ENCODE measurements at regions not wholly inside any gene's neighbourhood (a gene's known extent, or its start where the extent isn't known, plus 50 kb on each side); places are given as distances from the start of the nearest gene placed in this dataset.

DNA sequence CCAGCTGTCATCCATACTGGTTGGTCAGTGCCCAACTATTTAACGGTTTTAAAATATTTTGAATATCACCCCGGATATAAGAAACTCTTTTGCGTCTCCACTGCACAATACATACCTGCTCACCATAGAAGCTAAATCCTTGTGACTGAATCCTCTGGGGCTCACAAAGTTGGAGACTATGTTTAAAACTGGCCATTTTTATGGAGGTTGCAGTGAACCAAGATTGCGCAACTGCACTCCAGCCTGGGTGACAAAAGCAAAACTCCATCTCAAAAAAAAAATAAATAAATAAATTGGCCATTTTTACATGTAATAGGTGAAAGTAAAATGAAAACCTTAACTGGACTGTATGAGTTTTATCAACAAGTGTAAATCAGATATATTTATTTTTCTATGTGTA is 55.6 kb upstream of the TMEM17 start:
- TF ChIP-seq, protein P1, sequence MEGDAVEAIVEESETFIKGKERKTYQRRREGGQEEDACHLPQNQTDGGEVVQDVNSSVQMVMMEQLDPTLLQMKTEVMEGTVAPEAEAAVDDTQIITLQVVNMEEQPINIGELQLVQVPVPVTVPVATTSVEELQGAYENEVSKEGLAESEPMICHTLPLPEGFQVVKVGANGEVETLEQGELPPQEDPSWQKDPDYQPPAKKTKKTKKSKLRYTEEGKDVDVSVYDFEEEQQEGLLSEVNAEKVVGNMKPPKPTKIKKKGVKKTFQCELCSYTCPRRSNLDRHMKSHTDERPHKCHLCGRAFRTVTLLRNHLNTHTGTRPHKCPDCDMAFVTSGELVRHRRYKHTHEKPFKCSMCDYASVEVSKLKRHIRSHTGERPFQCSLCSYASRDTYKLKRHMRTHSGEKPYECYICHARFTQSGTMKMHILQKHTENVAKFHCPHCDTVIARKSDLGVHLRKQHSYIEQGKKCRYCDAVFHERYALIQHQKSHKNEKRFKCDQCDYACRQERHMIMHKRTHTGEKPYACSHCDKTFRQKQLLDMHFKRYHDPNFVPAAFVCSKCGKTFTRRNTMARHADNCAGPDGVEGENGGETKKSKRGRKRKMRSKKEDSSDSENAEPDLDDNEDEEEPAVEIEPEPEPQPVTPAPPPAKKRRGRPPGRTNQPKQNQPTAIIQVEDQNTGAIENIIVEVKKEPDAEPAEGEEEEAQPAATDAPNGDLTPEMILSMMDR (IDR thresholded peaks at IDR 0.05; ENCODE audit: insufficient read depth, low read depth, low read length, missing control alignments) = no peak
- H3K4me3 ChIP-seq (ENCODE audit: low read length) = no peak overlapping the region
- DNase-seq (ENCODE audit: low read depth) = no peak

DNA sequence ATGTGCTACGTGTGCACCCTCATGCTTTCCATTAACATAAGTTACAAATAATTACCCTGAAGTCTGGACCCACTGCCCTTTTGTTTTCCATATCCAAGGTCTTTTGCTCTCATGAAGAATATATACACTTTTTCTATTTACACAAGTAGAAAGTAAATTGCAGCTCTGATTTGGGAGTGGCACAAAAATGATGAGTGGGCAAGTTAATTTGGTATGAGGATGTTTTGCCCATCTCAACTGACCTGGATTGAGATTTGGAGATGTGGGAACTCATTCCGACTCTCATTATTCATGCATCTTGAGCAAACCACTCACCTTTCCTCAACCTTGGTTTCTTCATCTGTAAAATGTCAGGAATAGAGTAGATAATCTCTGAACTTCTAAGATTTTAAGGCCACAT is 53.6 kb upstream of the TMEM17 start:
- DNase-seq (ENCODE audit: low read depth) = no peak
- no peak overlapping the region for H3K4me3 ChIP-seq (ENCODE audit: low read length)
- TF ChIP-seq, protein P1 (IDR thresholded peaks at IDR 0.05; ENCODE audit: insufficient read depth, low read depth, low read length, missing control alignments) = no peak

DNA sequence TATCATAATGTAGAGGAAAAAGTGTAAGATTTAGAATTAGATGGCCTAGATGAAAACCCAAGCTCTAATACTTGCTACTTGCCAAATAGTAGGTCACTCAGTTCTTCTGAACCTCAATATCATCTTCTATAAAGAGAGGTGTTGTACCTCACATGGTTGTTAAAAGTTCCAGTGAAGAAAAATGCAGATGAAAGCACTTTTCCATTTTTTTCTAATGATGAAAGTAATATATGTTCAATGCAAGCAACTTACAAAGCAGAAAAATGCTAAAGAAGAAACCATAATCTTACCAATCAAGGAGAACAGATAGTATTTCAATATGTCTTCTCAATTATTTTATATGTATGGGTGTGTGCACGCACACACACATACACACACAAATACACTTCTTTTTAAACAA is 52.7 kb upstream of the TMEM17 start:
- TF ChIP-seq, protein P1 (IDR thresholded peaks at IDR 0.05; ENCODE audit: insufficient read depth, low read depth, low read length, missing control alignments) = no peak
- no peak for DNase-seq (ENCODE audit: low read depth)
- no peak overlapping the region for H3K4me3 ChIP-seq (ENCODE audit: low read length)

DNA sequence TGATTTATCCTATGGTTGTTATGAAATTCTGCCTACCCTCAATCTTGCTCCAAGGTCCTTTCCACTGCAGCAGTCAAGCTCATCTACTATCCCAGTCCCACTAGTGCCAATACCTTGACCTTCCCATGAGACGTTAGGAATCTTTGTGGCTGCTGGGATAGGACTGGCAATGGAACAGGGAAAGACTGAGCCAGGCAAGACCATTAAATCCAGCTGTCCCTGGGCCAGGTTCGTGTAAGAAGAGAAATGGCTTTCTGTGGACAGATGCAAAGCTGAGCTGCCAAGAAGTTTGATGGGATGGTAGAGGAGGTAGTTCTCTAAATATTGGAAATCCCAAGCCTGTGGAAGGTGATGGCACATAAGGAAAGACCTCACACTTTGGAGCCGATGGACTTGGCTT is 50.1 kb upstream of the TMEM17 start:
- no peak overlapping the region for H3K4me3 ChIP-seq (ENCODE audit: low read length)
- no peak for DNase-seq (ENCODE audit: low read depth)
- TF ChIP-seq, protein P1 (IDR thresholded peaks at IDR 0.05; ENCODE audit: insufficient read depth, low read depth, low read length, missing control alignments) = no peak
